Liver (tissue), 8 donors: ENCODE measurements at regions not wholly inside any gene's neighbourhood (a gene's known extent, or its start where the extent isn't known, plus 50 kb on each side); places are given as distances from the start of the nearest gene placed in this dataset.

Experiments used
- DNase-seq: peaks from one replicate; pipeline ENCODE4 v3.0.0-alpha.2; 2017; ENCODE audit warnings: low spot score
- H3K27ac ChIP-seq, 2 donors: one replicate each; pipeline ENCODE4 v1.7.0; 2013; ENCODE audit warnings: inconsistent platforms in 2 of 2, low read length in 2 of 2, control low read depth in 1 of 2, low read depth in 1 of 2, mild to moderate bottlenecking in 1 of 2
- H3K27me3 ChIP-seq, 4 donors: one replicate each; pipeline versions ENCODE4 v1.6.1 to v1.7.0; 2013; ENCODE audit warnings: low read length in 3 of 4, inconsistent platforms in 1 of 4, mild to moderate bottlenecking in 1 of 4, moderate library complexity in 1 of 4; ENCODE audit not compliant: control insufficient read depth in 4 of 4, insufficient read depth in 4 of 4
- H3K36me3 ChIP-seq, 4 donors: one replicate each; pipeline versions ENCODE4 v1.6.1 to v1.7.0; 2013; ENCODE audit warnings: low read length in 3 of 4, mild to moderate bottlenecking in 3 of 4, low read depth in 1 of 4, moderate library complexity in 1 of 4; ENCODE audit not compliant: control insufficient read depth in 4 of 4, insufficient read depth in 3 of 4
- H3K4me1 ChIP-seq, 4 donors: one replicate each; pipeline versions ENCODE4 v1.6.1 to v1.7.0; 2013; ENCODE audit warnings: low read length in 3 of 4, mild to moderate bottlenecking in 3 of 4, moderate library complexity in 1 of 4; ENCODE audit not compliant: control insufficient read depth in 4 of 4, insufficient read depth in 4 of 4
- H3K4me3 ChIP-seq, 3 donors: one replicate each; pipeline versions ENCODE4 v1.6.1 to v1.7.0; 2013; ENCODE audit warnings: low read length in 3 of 3, control low read depth in 1 of 3, low read depth in 1 of 3, mild to moderate bottlenecking in 1 of 3
- H3K9ac ChIP-seq, 2 donors: one replicate each; pipeline ENCODE4 v1.7.0; 2013; ENCODE audit warnings: low read length in 2 of 2, mild to moderate bottlenecking in 2 of 2, moderate library complexity in 2 of 2, control low read depth in 1 of 2, low read depth in 1 of 2
- H3K9me3 ChIP-seq, 4 donors: one replicate each; pipeline versions ENCODE4 v1.6.1 to v1.7.0; 2013; ENCODE audit warnings: low read length in 3 of 4; ENCODE audit not compliant: control insufficient read depth in 4 of 4
- ATF3 ChIP-seq: IDR thresholded peaks from 2 replicates; pipeline ENCODE4 v1.6.1; 2016; ENCODE audit warnings: antibody characterized with exemption
- EGR1 ChIP-seq, 2 donors: IDR thresholded peaks; 2 replicates each; pipeline ENCODE4 v1.6.1; 2016 to 2018; ENCODE audit warnings: antibody characterized with exemption in 2 of 2, low read depth in 2 of 2
- FOXA1 ChIP-seq: IDR thresholded peaks from 2 replicates; pipeline ENCODE4 v1.6.1; 2016; ENCODE audit warnings: antibody characterized with exemption
- FOXA2 ChIP-seq: IDR thresholded peaks from 2 replicates; pipeline ENCODE4 v1.6.1; 2016; ENCODE audit warnings: antibody characterized with exemption
- GABPA ChIP-seq, 2 donors: IDR thresholded peaks in 1 of 2; conservative IDR thresholded peaks in 1 of 2; 2 replicates each; pipeline ENCODE4 v1.6.1; 2016; ENCODE audit warnings: antibody characterized with exemption in 2 of 2, mild to moderate bottlenecking in 1 of 2, moderate library complexity in 1 of 2
- HNF4G ChIP-seq: IDR thresholded peaks from 2 replicates; pipeline ENCODE4 v1.6.1; 2016; ENCODE audit warnings: antibody characterized with exemption
- JUND ChIP-seq, 2 donors: IDR thresholded peaks; 2 replicates each; pipeline ENCODE4 v1.6.1; 2016; ENCODE audit warnings: antibody characterized with exemption in 2 of 2
- RAD21 ChIP-seq, 2 donors: IDR thresholded peaks; 2 replicates each; pipeline ENCODE4 v1.6.1; 2016; ENCODE audit warnings: antibody characterized with exemption in 2 of 2, mild to moderate bottlenecking in 2 of 2
- REST ChIP-seq: IDR thresholded peaks from 2 replicates; pipeline ENCODE4 v1.6.1; 2016; ENCODE audit warnings: antibody characterized with exemption, mild to moderate bottlenecking
- SP1 ChIP-seq: IDR thresholded peaks from 2 replicates; pipeline ENCODE4 v1.6.1; 2018; ENCODE audit warnings: antibody characterized with exemption, mild to moderate bottlenecking
- YY1 ChIP-seq: IDR thresholded peaks from 2 replicates; pipeline ENCODE4 v1.6.1; 2016; ENCODE audit warnings: antibody characterized with exemption, mild to moderate bottlenecking
- ZBTB33 ChIP-seq: IDR thresholded peaks from 2 replicates; pipeline ENCODE4 v1.6.1; 2016; ENCODE audit warnings: antibody characterized with exemption
- WGBS: extraction: QIAGEN DNeasy Blood & Tissue Kit; methylation state at CpG from one replicate; pipeline ENCODE4 v1.1.7; 2013; 5-methylcytosine and 5-hydroxymethylcytosine counted together
- TF ChIP-seq, protein P1 (sequence below): fragments of 150-350 bp; IDR thresholded peaks from 2 replicates; pipeline ENCODE4 v1.5.1; 2017; ENCODE audit warnings: improper control_type of control experiment, low read depth, low read length; ENCODE audit not compliant: missing input control
- TF ChIP-seq, protein P2 (sequence below): IDR thresholded peaks from 2 replicates; pipeline ENCODE4 v1.6.1; 2016; ENCODE audit warnings: antibody characterized with exemption
- donor health status: healthy.
- donor health status: healthy.
- donor health status: healthy.
- donor health status: healthy.
- donor health status: healthy.

DNA sequence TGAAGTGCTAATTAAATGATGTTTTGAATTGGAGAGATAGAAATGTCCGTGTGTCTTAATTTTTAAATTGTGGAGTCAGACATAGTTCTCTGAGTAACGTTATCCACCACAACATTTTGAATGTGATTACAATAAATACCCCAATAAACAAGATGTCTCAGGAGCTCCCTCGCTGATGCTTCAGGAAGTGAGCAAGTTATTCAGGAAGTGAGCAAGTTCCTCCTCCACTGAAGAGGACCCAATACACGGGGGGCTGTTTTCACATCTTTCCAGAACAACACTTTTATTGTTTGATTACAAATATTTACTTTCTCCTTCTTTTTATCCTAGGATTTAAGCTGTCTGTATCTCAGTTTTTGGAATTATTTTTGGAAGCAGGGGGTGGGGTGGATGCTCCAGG is 363.8 kb downstream of the LRRC70 start:
- Histone ChIP-seq H3K9me3 (no peaks in the 10 kb centered on the region), H3K9ac (no peak overlapping the region)
- WGBS = 50% methylated on average over 4 of the region's 4 CpGs

More for the DNA sequence above, 363.8 kb downstream of the LRRC70 start:
- H3K4me1 ChIP-seq = peaks cover 2 to 11% (median 5%) of the 10 kb centered on the region in 4 donors
- H3K27me3 ChIP-seq = no peaks in the 10 kb centered on the region
- no peaks in the 10 kb centered on the region for H3K36me3 ChIP-seq
- DNase-seq = no peak
- TF ChIP-seq RAD21 (IDR thresholded peaks at IDR 0.05) (no peak), FOXA2 (no peak), JUND (IDR thresholded peaks at IDR 0.05) (no peak), SP1 (no peak), FOXA1 (no peak), HNF4G (no peak), ZBTB33 (no peak), GABPA (IDR thresholded peaks at IDR 0.05 in 1 of 2, conservative IDR thresholded peaks at IDR 0.05 in 1 of 2) (no peak), ATF3 (no peak), EGR1 (IDR thresholded peaks at IDR 0.05; ENCODE audit: low read depth in 2 of 2) (no peak), REST (no peak), YY1 (no peak)
- TF ChIP-seq, protein P1, sequence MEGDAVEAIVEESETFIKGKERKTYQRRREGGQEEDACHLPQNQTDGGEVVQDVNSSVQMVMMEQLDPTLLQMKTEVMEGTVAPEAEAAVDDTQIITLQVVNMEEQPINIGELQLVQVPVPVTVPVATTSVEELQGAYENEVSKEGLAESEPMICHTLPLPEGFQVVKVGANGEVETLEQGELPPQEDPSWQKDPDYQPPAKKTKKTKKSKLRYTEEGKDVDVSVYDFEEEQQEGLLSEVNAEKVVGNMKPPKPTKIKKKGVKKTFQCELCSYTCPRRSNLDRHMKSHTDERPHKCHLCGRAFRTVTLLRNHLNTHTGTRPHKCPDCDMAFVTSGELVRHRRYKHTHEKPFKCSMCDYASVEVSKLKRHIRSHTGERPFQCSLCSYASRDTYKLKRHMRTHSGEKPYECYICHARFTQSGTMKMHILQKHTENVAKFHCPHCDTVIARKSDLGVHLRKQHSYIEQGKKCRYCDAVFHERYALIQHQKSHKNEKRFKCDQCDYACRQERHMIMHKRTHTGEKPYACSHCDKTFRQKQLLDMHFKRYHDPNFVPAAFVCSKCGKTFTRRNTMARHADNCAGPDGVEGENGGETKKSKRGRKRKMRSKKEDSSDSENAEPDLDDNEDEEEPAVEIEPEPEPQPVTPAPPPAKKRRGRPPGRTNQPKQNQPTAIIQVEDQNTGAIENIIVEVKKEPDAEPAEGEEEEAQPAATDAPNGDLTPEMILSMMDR = no peak
- TF ChIP-seq, protein P2, sequence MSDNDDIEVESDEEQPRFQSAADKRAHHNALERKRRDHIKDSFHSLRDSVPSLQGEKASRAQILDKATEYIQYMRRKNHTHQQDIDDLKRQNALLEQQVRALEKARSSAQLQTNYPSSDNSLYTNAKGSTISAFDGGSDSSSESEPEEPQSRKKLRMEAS = no peak
- no peak overlapping the region for H3K4me3 ChIP-seq
- H3K27ac ChIP-seq = no peak overlapping the region
